OCI-LY3 (cell line): ENCODE measurements at regions not wholly inside any gene's neighbourhood (a gene's known extent, or its start where the extent isn't known, plus 50 kb on each side); places are given as distances from the start of the nearest gene placed in this dataset.

Experiments used
- H2AFZ ChIP-seq: fragments of 200-600, 300-600 bp; shearing (Covaris generic); 2 replicates; pipeline ENCODE4 v1.6.0; 2014; ENCODE audit warnings: antibody characterized with exemption, low read depth, low read length
- H3K27ac ChIP-seq: fragments of 200-600, 300-600 bp; sonication (generic); 2 replicates; pipeline ENCODE4 v1.5.1; 2014; ENCODE audit warnings: mild to moderate bottlenecking, low read length, moderate library complexity, mixed read lengths
- H3K27me3 ChIP-seq: fragments of 200-600, 300-600 bp; sonication (generic); 2 replicates; pipeline ENCODE4 v1.6.1; 2014; ENCODE audit warnings: low read depth, low read length, mixed read lengths
- H3K36me3 ChIP-seq: fragments of 200-600, 300-600 bp; sonication (generic); replicated peaks from 2 replicates; pipeline ENCODE3; 2014; ENCODE audit warnings: low read depth, low read length, mixed read lengths
- H3K4me1 ChIP-seq: fragments of 300-600, 200-600 bp; sonication (generic); 2 replicates; pipeline ENCODE4 v1.6.1; 2014; ENCODE audit warnings: low read length, mixed read lengths
- H3K4me2 ChIP-seq: fragments of 200-600, 300-600 bp; sonication (generic); 2 replicates; pipeline ENCODE4 v1.6.1; 2014; ENCODE audit warnings: low read length, mixed read lengths
- H3K4me3 ChIP-seq: fragments of 300-600, 200-600 bp; sonication (generic); 2 replicates; pipeline ENCODE4 v1.5.1; 2014; ENCODE audit warnings: antibody characterized with exemption, mild to moderate bottlenecking, low read length, moderate library complexity
- H3K79me2 ChIP-seq: fragments of 300-600, 200-600 bp; shearing (Covaris generic); 2 replicates; pipeline ENCODE4 v1.6.1; 2014; ENCODE audit warnings: mild to moderate bottlenecking, low read length, mixed read lengths
- H3K9ac ChIP-seq: fragments of 300-600, 200-600 bp; shearing (Covaris generic); 2 replicates; pipeline ENCODE4 v1.6.0; 2014; ENCODE audit warnings: mild to moderate bottlenecking, low read length, moderate library complexity
- H3K9me3 ChIP-seq: fragments of 200-600, 300-600 bp; shearing (Covaris generic); 2 replicates; pipeline ENCODE4 v1.6.1; 2014; ENCODE audit warnings: low read length, mixed read lengths; ENCODE audit not compliant: insufficient read depth
- H4K20me1 ChIP-seq: fragments of 200-600, 300-600 bp; sonication (generic); 2 replicates; pipeline ENCODE4 v1.6.1; 2016; ENCODE audit warnings: low read length, mixed read lengths; ENCODE audit not compliant: insufficient read depth
- EZH2phosphoT487 ChIP-seq: fragments of 200-600 bp; shearing (Covaris generic); IDR thresholded peaks from 2 replicates; pipeline ENCODE4 v1.6.1; 2018; ENCODE audit warnings: antibody characterized with exemption, mixed run types, low read depth
- TF ChIP-seq, protein P1 (sequence below): fragments of 200-600, 300-600 bp; sonication (generic); IDR thresholded peaks from 2 replicates; pipeline ENCODE4 v1.5.1; 2014; ENCODE audit warnings: antibody characterized with exemption, low read length, low read depth

- H2AFZ ChIP-seq: no peak overlapping the region
- TF ChIP-seq EZH2phosphoT487: no peak
- TF ChIP-seq, protein P1, sequence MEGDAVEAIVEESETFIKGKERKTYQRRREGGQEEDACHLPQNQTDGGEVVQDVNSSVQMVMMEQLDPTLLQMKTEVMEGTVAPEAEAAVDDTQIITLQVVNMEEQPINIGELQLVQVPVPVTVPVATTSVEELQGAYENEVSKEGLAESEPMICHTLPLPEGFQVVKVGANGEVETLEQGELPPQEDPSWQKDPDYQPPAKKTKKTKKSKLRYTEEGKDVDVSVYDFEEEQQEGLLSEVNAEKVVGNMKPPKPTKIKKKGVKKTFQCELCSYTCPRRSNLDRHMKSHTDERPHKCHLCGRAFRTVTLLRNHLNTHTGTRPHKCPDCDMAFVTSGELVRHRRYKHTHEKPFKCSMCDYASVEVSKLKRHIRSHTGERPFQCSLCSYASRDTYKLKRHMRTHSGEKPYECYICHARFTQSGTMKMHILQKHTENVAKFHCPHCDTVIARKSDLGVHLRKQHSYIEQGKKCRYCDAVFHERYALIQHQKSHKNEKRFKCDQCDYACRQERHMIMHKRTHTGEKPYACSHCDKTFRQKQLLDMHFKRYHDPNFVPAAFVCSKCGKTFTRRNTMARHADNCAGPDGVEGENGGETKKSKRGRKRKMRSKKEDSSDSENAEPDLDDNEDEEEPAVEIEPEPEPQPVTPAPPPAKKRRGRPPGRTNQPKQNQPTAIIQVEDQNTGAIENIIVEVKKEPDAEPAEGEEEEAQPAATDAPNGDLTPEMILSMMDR: no peak
- H4K20me1 ChIP-seq: no peaks in the 10 kb centered on the region
- 0 out of 2 replicates have a peak, but pooled peaks cover 3% of the 10 kb centered on the region for H3K27me3 ChIP-seq
- no peaks in the 10 kb centered on the region for H3K36me3 ChIP-seq
- H3K4me2 ChIP-seq: no peak overlapping the region
- no peaks in the 10 kb centered on the region for H3K79me2 ChIP-seq
- H3K27ac ChIP-seq: no peak overlapping the region
- H3K9me3 ChIP-seq: no peaks in the 10 kb centered on the region
- no peak overlapping the region for H3K9ac ChIP-seq
- H3K4me3 ChIP-seq: no peak overlapping the region
- no peaks in the 10 kb centered on the region for H3K4me1 ChIP-seq
These were observed 92.0 kb upstream of the OSMR start for GRCh38 chr5:38753776-38754175.

GRCh38 chr5:38755181-38755580 is 90.6 kb upstream of the OSMR start:
- Histone ChIP-seq H3K27ac (no peak overlapping the region), H3K4me2 (no peak overlapping the region), H3K79me2 (no peaks in the 10 kb centered on the region), H3K27me3 (no peaks in the 10 kb centered on the region), H3K4me1 (no peaks in the 10 kb centered on the region), H3K9me3 (no peaks in the 10 kb centered on the region), H3K36me3 (no peaks in the 10 kb centered on the region), H2AFZ (no peak overlapping the region), H3K9ac (no peak overlapping the region), H3K4me3 (no peak overlapping the region), H4K20me1 (no peaks in the 10 kb centered on the region)
- no peak for TF ChIP-seq EZH2phosphoT487
- TF ChIP-seq, protein P1: no peak

DNA sequence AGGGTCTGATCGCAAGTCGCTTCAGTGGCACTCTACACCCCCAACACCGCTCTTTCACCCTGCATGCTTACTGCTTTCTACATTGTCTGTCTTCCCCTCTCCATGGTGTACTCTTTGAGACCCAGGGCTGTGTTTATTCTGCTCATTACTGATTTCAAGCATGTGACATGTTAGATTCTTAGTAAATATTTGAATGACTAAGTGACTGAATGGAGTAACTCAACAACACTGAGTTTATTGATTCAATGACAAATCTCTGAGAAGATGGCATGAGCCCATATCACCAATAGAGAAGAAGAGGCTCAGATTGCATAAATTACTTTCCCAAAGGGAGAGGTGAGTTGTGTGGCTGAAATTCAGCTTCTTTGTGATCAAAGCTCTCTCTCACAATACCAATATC is 89.7 kb upstream of the OSMR start:
- no peak for TF ChIP-seq EZH2phosphoT487
- TF ChIP-seq, protein P1: no peak

DNA sequence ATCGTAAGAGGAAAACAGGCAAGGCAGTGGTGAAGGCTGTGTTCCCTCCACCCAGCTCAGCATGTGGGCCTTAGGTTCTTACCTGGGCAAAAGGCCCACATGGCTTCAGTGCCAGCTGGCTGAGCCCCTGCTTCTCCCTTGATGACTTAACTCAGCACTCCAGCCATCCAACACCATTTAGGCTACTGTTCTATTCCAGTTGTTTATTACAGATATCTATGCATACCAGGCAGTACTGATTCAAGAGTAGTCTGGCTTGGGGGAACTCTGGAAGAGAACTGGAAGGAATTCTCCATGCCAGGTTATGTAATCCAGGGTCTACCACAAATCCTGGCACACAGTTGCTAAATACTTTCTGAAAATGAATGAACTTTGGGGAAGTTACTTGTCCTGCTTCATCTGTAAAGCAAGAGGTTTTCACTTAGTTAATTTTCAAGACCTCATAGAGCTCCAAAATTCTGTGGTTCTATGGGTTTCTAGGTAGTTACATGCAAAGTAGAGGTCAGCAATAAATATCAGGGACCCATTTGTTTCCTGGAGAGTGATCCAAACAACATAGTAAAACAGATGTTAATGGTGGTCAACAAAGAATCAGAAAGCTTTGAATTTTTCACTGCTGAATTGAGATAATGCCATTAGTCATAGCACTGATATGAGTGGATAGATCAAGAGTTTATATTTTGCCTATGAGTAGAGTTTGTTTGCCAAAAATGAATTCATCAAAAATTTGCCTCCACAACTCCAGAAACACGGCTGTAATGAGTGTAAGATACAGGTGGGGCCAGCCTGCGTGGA is 88.2 kb upstream of the OSMR start:
- Histone ChIP-seq H2AFZ (no peak overlapping the region), H3K9ac (no peak overlapping the region), H3K36me3 (no peaks in the 10 kb centered on the region), H3K79me2 (no peaks in the 10 kb centered on the region), H3K27ac (no peak overlapping the region), H4K20me1 (no peaks in the 10 kb centered on the region), H3K27me3 (no peaks in the 10 kb centered on the region), H3K4me3 (no peak overlapping the region), H3K4me1 (no peaks in the 10 kb centered on the region), H3K4me2 (no peak overlapping the region), H3K9me3 (no peaks in the 10 kb centered on the region)
- no peak for TF ChIP-seq EZH2phosphoT487

More for the DNA sequence above, 89.7 kb upstream of the OSMR start:
- no peaks in the 10 kb centered on the region for H3K9me3 ChIP-seq
- no peak overlapping the region for H3K4me3 ChIP-seq
- H3K27ac ChIP-seq: no peak overlapping the region
- no peaks in the 10 kb centered on the region for H3K4me1 ChIP-seq
- no peak overlapping the region for H3K9ac ChIP-seq
- no peak overlapping the region for H3K4me2 ChIP-seq
- no peaks in the 10 kb centered on the region for H3K79me2 ChIP-seq
- H3K36me3 ChIP-seq: no peaks in the 10 kb centered on the region
- no peaks in the 10 kb centered on the region for H4K20me1 ChIP-seq
- no peak overlapping the region for H2AFZ ChIP-seq
- H3K27me3 ChIP-seq: no peaks in the 10 kb centered on the region
